Stomach smooth muscle (tissue), 2 donors: ENCODE measurements at regions not wholly inside any gene's neighbourhood (a gene's known extent, or its start where the extent isn't known, plus 50 kb on each side); places are given as distances from the start of the nearest gene placed in this dataset.
"Not testable (repeated sequence)": the region's sequence is repeated elsewhere in the genome, so short reads cannot be mapped to it uniquely, and the experiment has no call there.

Experiments used
- H3K27ac ChIP-seq: one replicate; pipeline ENCODE4 v1.7.0; 2013; ENCODE audit warnings: mild to moderate bottlenecking, low read length, inconsistent platforms
- H3K27me3 ChIP-seq, 2 donors: one replicate each; pipeline ENCODE4 v1.7.0; 2013; ENCODE audit warnings: low read length in 2 of 2; ENCODE audit not compliant: insufficient read depth in 2 of 2, control insufficient read depth in 1 of 2
- H3K36me3 ChIP-seq, 2 donors: one replicate each; pipeline ENCODE4 v1.7.0; 2013; ENCODE audit warnings: low read length in 2 of 2; ENCODE audit not compliant: control insufficient read depth in 2 of 2, insufficient read depth in 2 of 2
- H3K4me1 ChIP-seq: one replicate; pipeline ENCODE4 v1.7.0; 2013; ENCODE audit warnings: low read length; ENCODE audit not compliant: control insufficient read depth, insufficient read depth
- H3K4me3 ChIP-seq, 2 donors: one replicate each; pipeline ENCODE4 v1.7.0; 2013; ENCODE audit warnings: low read length in 2 of 2
- H3K9ac ChIP-seq, 2 donors: one replicate each; pipeline ENCODE4 v1.7.0; 2013; ENCODE audit warnings: low read length in 2 of 2, mild to moderate bottlenecking in 1 of 2
- H3K9me3 ChIP-seq, 2 donors: one replicate each; pipeline ENCODE4 v1.7.0; 2013; ENCODE audit warnings: low read length in 2 of 2; ENCODE audit not compliant: control insufficient read depth in 2 of 2
- donor health status: healthy.
- donor health status: Pancreatic carcinoma.

- Histone ChIP-seq H3K4me3 (no peak overlapping the region), H3K27me3 (no peaks in the 10 kb centered on the region), H3K9me3 (no peaks in the 10 kb centered on the region), H3K4me1 (no peaks in the 10 kb centered on the region), H3K27ac (no peak overlapping the region), H3K9ac (no peak overlapping the region), H3K36me3 (no peaks in the 10 kb centered on the region)
These were observed 269.3 kb upstream of the NFIA start for GRCh38 chr1:60813071-60813470.

- no peaks in the 10 kb centered on the region for H3K36me3 ChIP-seq
- H3K9ac ChIP-seq: no peak overlapping the region
- H3K4me3 ChIP-seq: no peak overlapping the region
- H3K9me3 ChIP-seq: peaks cover 4 to 6% of the 10 kb centered on the region in 2 donors
- H3K27me3 ChIP-seq: no peaks in the 10 kb centered on the region
- H3K27ac ChIP-seq: no peak overlapping the region
- no peaks in the 10 kb centered on the region for H3K4me1 ChIP-seq
These were observed 273.0 kb upstream of the NFIA start for GRCh38 chr1:60809204-60809980.

GRCh38 chr1:60808676-60809075 lies 273.7 kb upstream of the NFIA start:
- Histone ChIP-seq H3K36me3 (no peaks in the 10 kb centered on the region), H3K9ac (no peak overlapping the region), H3K27me3 (no peaks in the 10 kb centered on the region), H3K9me3 (peaks cover 4 to 6% of the 10 kb centered on the region in 2 donors), H3K4me3 (no peak overlapping the region), H3K4me1 (no peaks in the 10 kb centered on the region), H3K27ac (no peak overlapping the region)

DNA sequence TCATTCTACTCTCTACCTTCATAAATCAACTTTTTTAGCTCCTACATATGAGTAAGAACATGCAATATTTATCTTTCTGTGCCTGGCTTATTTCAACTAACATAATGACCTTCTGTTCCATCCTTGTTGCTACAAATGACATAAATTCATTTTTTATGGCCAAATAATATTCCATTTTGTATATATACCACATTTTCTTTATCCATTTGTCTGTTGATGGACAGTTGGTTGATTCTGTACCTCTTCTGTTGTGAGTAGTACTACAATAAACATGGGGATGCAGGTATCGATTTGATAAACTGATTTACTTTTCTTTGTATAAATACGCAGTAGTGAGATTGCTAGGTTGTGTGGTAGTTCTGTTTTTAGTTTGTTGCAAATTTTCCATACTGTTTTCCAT lies 279.5 kb upstream of the NFIA start:
- peaks cover 6 to 7% of the 10 kb centered on the region in 2 donors for H3K9me3 ChIP-seq
- H3K27me3 ChIP-seq: no peaks in the 10 kb centered on the region
- no peaks in the 10 kb centered on the region for H3K4me1 ChIP-seq
- H3K4me3 ChIP-seq: no peak overlapping the region
- H3K27ac ChIP-seq: no peak overlapping the region
- H3K9ac ChIP-seq: no peak overlapping the region
- H3K36me3 ChIP-seq: no peaks in the 10 kb centered on the region

- H3K9ac ChIP-seq: no peak overlapping the region
- no peak overlapping the region for H3K27ac ChIP-seq
- H3K27me3 ChIP-seq: no peaks in the 10 kb centered on the region
- no peak overlapping the region for H3K4me3 ChIP-seq
- H3K4me1 ChIP-seq: no peaks in the 10 kb centered on the region
- no peaks in the 10 kb centered on the region for H3K36me3 ChIP-seq
- H3K9me3 ChIP-seq: peaks cover 0 to 3% of the 10 kb centered on the region in 2 donors
These were observed 285.0 kb upstream of the NFIA start for GRCh38 chr1:60797351-60797750.

DNA sequence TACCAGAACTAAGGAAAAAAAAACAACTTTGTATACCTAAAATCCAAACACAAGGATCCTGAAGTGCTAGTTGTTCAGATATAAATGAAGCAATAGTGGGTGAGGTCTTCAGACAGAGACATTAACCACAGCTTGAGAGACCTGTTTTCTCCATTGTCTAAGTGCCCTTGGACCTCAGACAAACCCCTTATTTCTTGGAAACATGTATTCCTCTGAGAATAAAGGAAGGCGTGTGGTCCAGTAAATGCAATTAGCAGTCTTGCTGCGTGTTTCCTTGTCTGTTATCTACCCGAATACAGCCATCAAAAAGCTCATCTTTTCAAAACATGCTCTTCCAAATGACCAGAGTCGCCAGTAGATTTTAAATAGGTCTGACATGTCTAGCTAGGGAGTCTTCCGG lies 291.1 kb upstream of the NFIA start:
- no peak overlapping the region for H3K4me3 ChIP-seq
- H3K9me3 ChIP-seq: no peaks in the 10 kb centered on the region

GRCh38 chr1:60773099-60773498 lies 309.3 kb upstream of the NFIA start:
- H3K9me3 ChIP-seq, H3K36me3 ChIP-seq, H3K27ac ChIP-seq, H3K4me1 ChIP-seq, H3K27me3 ChIP-seq, H3K9ac ChIP-seq, H3K4me3 ChIP-seq: not testable (repeated sequence)

More for the DNA sequence above, 291.1 kb upstream of the NFIA start:
- H3K9ac ChIP-seq: no peak overlapping the region
- H3K27me3 ChIP-seq: no peaks in the 10 kb centered on the region
- no peak overlapping the region for H3K27ac ChIP-seq
- no peaks in the 10 kb centered on the region for H3K36me3 ChIP-seq
- no peaks in the 10 kb centered on the region for H3K4me1 ChIP-seq

GRCh38 chr1:60769082-60769481 lies 313.3 kb upstream of the NFIA start:
- no peaks in the 10 kb centered on the region for H3K4me1 ChIP-seq
- no peaks in the 10 kb centered on the region for H3K9me3 ChIP-seq
- no peaks in the 10 kb centered on the region for H3K36me3 ChIP-seq
- H3K27me3 ChIP-seq: no peaks in the 10 kb centered on the region
- no peak overlapping the region for H3K4me3 ChIP-seq
- H3K9ac ChIP-seq: no peak overlapping the region
- H3K27ac ChIP-seq: no peak overlapping the region

GRCh38 chr1:60765204-60765603 lies 317.2 kb upstream of the NFIA start:
- Histone ChIP-seq H3K9ac (no peak overlapping the region), H3K4me3 (no peak overlapping the region), H3K36me3 (no peaks in the 10 kb centered on the region), H3K27me3 (no peaks in the 10 kb centered on the region), H3K4me1 (peaks cover 3% of the 10 kb centered on the region), H3K27ac (no peak overlapping the region), H3K9me3 (no peaks in the 10 kb centered on the region)

GRCh38 chr1:60764489-60764888 lies 317.9 kb upstream of the NFIA start:
- Histone ChIP-seq H3K4me1 (peaks cover 3% of the 10 kb centered on the region), H3K27me3 (no peaks in the 10 kb centered on the region), H3K9ac (no peak overlapping the region), H3K9me3 (no peaks in the 10 kb centered on the region), H3K27ac (no peak overlapping the region), H3K4me3 (no peak overlapping the region), H3K36me3 (no peaks in the 10 kb centered on the region)

- H3K36me3 ChIP-seq: no peaks in the 10 kb centered on the region
- H3K4me1 ChIP-seq: peaks cover 3% of the 10 kb centered on the region
- no peak overlapping the region for H3K4me3 ChIP-seq
- H3K9ac ChIP-seq: no peak overlapping the region
- H3K27ac ChIP-seq: no peak overlapping the region
- H3K27me3 ChIP-seq: no peaks in the 10 kb centered on the region
- no peaks in the 10 kb centered on the region for H3K9me3 ChIP-seq
These were observed 318.6 kb upstream of the NFIA start for GRCh38 chr1:60763741-60764140.
